ENCODE measurements at regions not wholly inside any gene's neighbourhood (a gene's known extent, or its start where the extent isn't known, plus 50 kb on each side); places are given as distances from the start of the nearest gene placed in this dataset.

GRCh38 chr11:34755671-34756070, 134.8 kb downstream of the EHF start:
- TF ChIP-seq EZH2 (IDR thresholded peaks at IDR 0.05; ENCODE audit: low read length, missing control alignments): no peak
- TF ChIP-seq CTCF (conservative IDR thresholded peaks at IDR 0.05 in 1 of 2, IDR thresholded peaks at IDR 0.05 in 1 of 2; ENCODE audit: low read depth in 1 of 2, low read length in 2 of 2): no peak
